SK-N-SH treated with all-trans-retinoic acid at 6 μM for 48 hours (cell line): ENCODE measurements at regions not wholly inside any gene's neighbourhood (a gene's known extent, or its start where the extent isn't known, plus 50 kb on each side); places are given as distances from the start of the nearest gene placed in this dataset.

Source experiments
- GLIS3 ChIP-seq: fragments of 250-450 bp; sonication (Bioruptor Pico); IDR thresholded peaks from 2 replicates; pipeline ENCODE4 v1.5.0; 2020; ENCODE audit warnings: mild to moderate bottlenecking, moderate library complexity
- ISL1 ChIP-seq: fragments of 250-450 bp; sonication (Bioruptor Pico); IDR thresholded peaks from 2 replicates; pipeline ENCODE4 v2.1.2; 2022; ENCODE audit warnings: mild to moderate bottlenecking, moderate library complexity
- RARB ChIP-seq: fragments of 250-450 bp; sonication (Bioruptor Pico); IDR thresholded peaks from 2 replicates; pipeline ENCODE4 v1.8.0; 2021; ENCODE audit warnings: mild to moderate bottlenecking, moderate library complexity
- TOX ChIP-seq: fragments of 250-450 bp; sonication (Bioruptor Pico); IDR thresholded peaks from 2 replicates; pipeline ENCODE4 v1.8.0; 2021; ENCODE audit warnings: mild to moderate bottlenecking, moderate library complexity, borderline replicate concordance
- ZC3H10 ChIP-seq: fragments of 250-450 bp; sonication (Bioruptor Pico); IDR thresholded peaks from 2 replicates; pipeline ENCODE4 v1.5.1; 2021; ENCODE audit warnings: mild to moderate bottlenecking, moderate library complexity
- ZFP3 ChIP-seq: fragments of 250-450 bp; sonication (Bioruptor Pico); IDR thresholded peaks from 2 replicates; pipeline ENCODE4 v1.5.0; 2020; ENCODE audit warnings: mild to moderate bottlenecking, moderate library complexity
- ZFP30 ChIP-seq: fragments of 450-650 bp; formaldehyde crosslinking; IDR thresholded peaks from 2 replicates; pipeline ENCODE4 v1.5.0; 2022; ENCODE audit warnings: mild to moderate bottlenecking, moderate library complexity
- ZNF565 ChIP-seq: fragments of 450-650 bp; formaldehyde crosslinking; conservative IDR thresholded peaks from 2 replicates; pipeline ENCODE4 v1.5.0; 2020; ENCODE audit warnings: low read depth, mild to moderate bottlenecking, moderate library complexity
- ZNF70 ChIP-seq: fragments of 450-650 bp; formaldehyde crosslinking; IDR thresholded peaks from 2 replicates; pipeline ENCODE4 v1.5.0; 2020; ENCODE audit warnings: mild to moderate bottlenecking, moderate library complexity
- TF ChIP-seq, protein P1 (sequence below): fragments of 250-450 bp; sonication (Bioruptor Pico); IDR thresholded peaks from 2 replicates; pipeline ENCODE4 v1.5.1; 2021; ENCODE audit warnings: mild to moderate bottlenecking, moderate library complexity

DNA sequence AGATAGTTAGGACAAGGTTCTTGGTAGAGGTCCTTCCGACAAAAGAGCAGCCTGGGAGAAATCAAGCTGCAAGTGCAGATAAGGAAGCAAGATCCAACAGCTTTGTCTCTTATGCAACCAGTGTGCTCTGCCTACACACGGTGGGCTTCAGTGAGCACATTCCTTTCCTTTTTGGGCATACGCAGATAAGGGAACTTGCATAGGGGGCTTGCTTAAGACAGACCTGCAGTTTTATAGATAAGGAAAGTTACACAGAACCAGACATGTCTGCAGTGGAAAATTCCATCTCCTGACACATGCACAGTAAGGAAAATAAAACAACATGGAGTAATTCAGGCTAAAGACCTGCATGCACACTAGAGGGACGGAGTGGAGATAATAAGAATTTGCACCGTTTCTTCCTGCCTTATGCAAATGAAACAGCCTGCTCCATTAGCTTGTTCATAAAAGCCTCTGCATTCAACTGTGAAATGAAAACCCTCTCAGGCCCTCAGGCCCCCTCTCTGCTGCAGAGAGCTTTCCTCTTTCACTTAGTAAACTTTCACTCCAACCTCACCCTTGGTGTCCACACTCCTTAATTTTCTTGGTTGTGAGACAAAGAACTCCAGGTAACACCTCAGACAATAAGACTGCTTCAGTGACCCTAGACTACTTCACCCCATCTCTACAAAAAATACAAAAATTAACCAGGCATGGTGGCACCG, 97.5 kb upstream of the MYLIP start:
- TF ChIP-seq RARB (CRISPR knock-in tag) (no peak), ZC3H10 (CRISPR knock-in tag) (no peak), GLIS3 (no peak), ZFP3 (CRISPR knock-in tag) (no peak), ISL1 (CRISPR knock-in tag) (no peak), ZNF565 (CRISPR knock-in tag) (no peak), ZFP30 (CRISPR knock-in tag) (no peak), ZNF70 (CRISPR knock-in tag) (no peak), TOX (CRISPR knock-in tag) (no peak)
- TF ChIP-seq, protein P1, sequence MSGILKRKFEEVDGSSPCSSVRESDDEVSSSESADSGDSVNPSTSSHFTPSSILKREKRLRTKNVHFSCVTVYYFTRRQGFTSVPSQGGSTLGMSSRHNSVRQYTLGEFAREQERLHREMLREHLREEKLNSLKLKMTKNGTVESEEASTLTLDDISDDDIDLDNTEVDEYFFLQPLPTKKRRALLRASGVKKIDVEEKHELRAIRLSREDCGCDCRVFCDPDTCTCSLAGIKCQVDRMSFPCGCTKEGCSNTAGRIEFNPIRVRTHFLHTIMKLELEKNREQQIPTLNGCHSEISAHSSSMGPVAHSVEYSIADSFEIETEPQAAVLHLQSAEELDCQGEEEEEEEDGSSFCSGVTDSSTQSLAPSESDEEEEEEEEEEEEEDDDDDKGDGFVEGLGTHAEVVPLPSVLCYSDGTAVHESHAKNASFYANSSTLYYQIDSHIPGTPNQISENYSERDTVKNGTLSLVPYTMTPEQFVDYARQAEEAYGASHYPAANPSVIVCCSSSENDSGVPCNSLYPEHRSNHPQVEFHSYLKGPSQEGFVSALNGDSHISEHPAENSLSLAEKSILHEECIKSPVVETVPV (CRISPR knock-in tag) = no peak
